IMR-90 (cell line): ENCODE measurements at regions not wholly inside any gene's neighbourhood (a gene's known extent, or its start where the extent isn't known, plus 50 kb on each side); places are given as distances from the start of the nearest gene placed in this dataset.

Experiments
- ATAC-seq: fragments of 200-7000 bp; cut with Tn5 transposase; 2 replicates; pipeline ENCODE4 v1.9.1; 2020; ENCODE audit warnings: low read depth, mild to moderate bottlenecking, moderate library complexity
- BruUV-seq: library from RNA; stranded (reverse); fragments of 400-500 nt; replicated peaks from 2 replicates; lab custom pipeline; 2021; lab: Mats Ljungman, UMichigan
- CTCF ChIA-PET: fragments of 300-600 bp; formaldehyde crosslinking; extraction: SDS; loops from one replicate; lab custom pipeline; 2021; ENCODE audit warnings: antibody characterized with exemption; lab: Yijun Ruan, JAX
- POLR2A ChIA-PET: fragments of 300-600 bp; sonication (Branson Sonifier 250); formaldehyde crosslinking; loops from one replicate; lab custom pipeline; 2022; ENCODE audit warnings: antibody characterized with exemption; ENCODE audit not compliant: unreplicated experiment; lab: Charles Lee
- DNase-seq: peaks from one replicate; pipeline ENCODE4 v3.0.0; 2013
- H2AFZ ChIP-seq: replicated peaks from 2 replicates; pipeline ENCODE3; 2013; ENCODE audit warnings: low read length, mild to moderate bottlenecking; ENCODE audit not compliant: poor library complexity
- H2AK5ac ChIP-seq: 2 replicates; pipeline ENCODE4 v1.6.1; 2013; ENCODE audit warnings: low read depth, low read length, inconsistent platforms
- H2AK9ac ChIP-seq: replicated peaks from 2 replicates; pipeline ENCODE3; 2013; ENCODE audit warnings: mild to moderate bottlenecking, low read depth, low read length, moderate library complexity; ENCODE audit not compliant: poor library complexity
- H2BK120ac ChIP-seq: 2 replicates; pipeline ENCODE4 v1.6.1; 2013; ENCODE audit warnings: low read depth, low read length, inconsistent platforms
- H2BK15ac ChIP-seq: 3 replicates; pipeline ENCODE4 v1.6.1; 2013; ENCODE audit warnings: low read depth, low read length, inconsistent platforms
- H2BK20ac ChIP-seq: 2 replicates; pipeline ENCODE4 v1.6.1; 2013; ENCODE audit warnings: low read depth, mild to moderate bottlenecking, inconsistent platforms, low read length, moderate library complexity
- H2BK5ac ChIP-seq: 2 replicates; pipeline ENCODE4 v1.6.1; 2013; ENCODE audit warnings: mild to moderate bottlenecking, low read depth, low read length, inconsistent platforms; ENCODE audit not compliant: poor library complexity, severe bottlenecking
- H3K14ac ChIP-seq: replicated peaks from 2 replicates; pipeline ENCODE4 v1.6.1; 2013; ENCODE audit warnings: low read depth, low read length, inconsistent platforms
- H3K18ac ChIP-seq: 2 replicates; pipeline ENCODE4 v1.6.1; 2013; ENCODE audit warnings: low read depth, low read length, control low read depth
- H3K23ac ChIP-seq: 2 replicates; pipeline ENCODE4 v1.6.1; 2013; ENCODE audit warnings: low read depth, low read length, inconsistent platforms
- H3K27ac ChIP-seq: 2 replicates; pipeline ENCODE4 v1.5.1; 2013; ENCODE audit warnings: mild to moderate bottlenecking, control low read depth, low read length; ENCODE audit not compliant: insufficient read depth
- H3K27me3 ChIP-seq: 2 replicates; pipeline ENCODE4 v1.6.1; 2013; ENCODE audit warnings: low read length; ENCODE audit not compliant: control insufficient read depth, insufficient read depth
- H3K36me3 ChIP-seq: 2 replicates; pipeline ENCODE4 v1.6.1; 2013; ENCODE audit warnings: low read length, mixed read lengths; ENCODE audit not compliant: control insufficient read depth, insufficient read depth
- H3K4ac ChIP-seq: 2 replicates; pipeline ENCODE4 v1.6.1; 2013; ENCODE audit warnings: low read depth, low read length, inconsistent platforms
- H3K4me1 ChIP-seq: 2 replicates; pipeline ENCODE4 v1.6.1; 2013; ENCODE audit warnings: low read length, mixed read lengths; ENCODE audit not compliant: control insufficient read depth, insufficient read depth
- H3K4me2 ChIP-seq: 2 replicates; pipeline ENCODE4 v1.6.1; 2013; ENCODE audit warnings: low read depth, mild to moderate bottlenecking, control low read depth, low read length, moderate library complexity
- H3K4me3 ChIP-seq: 2 replicates; pipeline ENCODE4 v1.5.1; 2013; ENCODE audit warnings: low read depth, mild to moderate bottlenecking, control low read depth, low read length, moderate library complexity; ENCODE audit not compliant: insufficient read depth
- H3K56ac ChIP-seq: 2 replicates; pipeline ENCODE4 v1.6.1; 2013; ENCODE audit warnings: low read length, inconsistent platforms; ENCODE audit not compliant: insufficient read depth; ENCODE audit errors: extremely low read depth
- H3K79me1 ChIP-seq, 2 experiments: 2 replicates each; pipeline ENCODE4 v1.6.1; 2013; ENCODE audit warnings: low read length in 2 of 2, inconsistent platforms in 1 of 2, low read depth in 1 of 2
- H3K9ac ChIP-seq: 2 replicates; pipeline ENCODE4 v1.6.1; 2013; ENCODE audit warnings: low read depth, low read length, control low read depth
- H3K9me1 ChIP-seq: 2 replicates; pipeline ENCODE4 v1.6.1; 2013; ENCODE audit warnings: low read length, inconsistent platforms; ENCODE audit not compliant: insufficient read depth
- H3K9me3 ChIP-seq: 2 replicates; pipeline ENCODE4 v1.6.1; 2013; ENCODE audit warnings: low read length; ENCODE audit not compliant: control insufficient read depth, insufficient read depth
- H4K20me1 ChIP-seq: 2 replicates; pipeline ENCODE4 v1.6.1; 2013; ENCODE audit warnings: low read length, inconsistent platforms; ENCODE audit not compliant: insufficient read depth
- H4K5ac ChIP-seq: 2 replicates; pipeline ENCODE4 v1.6.1; 2013; ENCODE audit warnings: mild to moderate bottlenecking, low read depth, low read length, control low read depth
- H4K8ac ChIP-seq, 2 experiments: 2 replicates each; pipeline ENCODE4 v1.6.1; 2013; ENCODE audit warnings: low read depth in 2 of 2, low read length in 2 of 2, control low read depth in 1 of 2, inconsistent platforms in 1 of 2
- H4K91ac ChIP-seq: 2 replicates; pipeline ENCODE4 v1.6.1; 2013; ENCODE audit warnings: low read depth, low read length, inconsistent platforms; ENCODE audit not compliant: insufficient read depth
- BHLHE40 ChIP-seq: fragments of 150-350 bp; IDR thresholded peaks from 2 replicates; pipeline ENCODE4 v1.6.1; 2016; ENCODE audit warnings: mild to moderate bottlenecking, low read depth, low read length
- CEBPB ChIP-seq: IDR thresholded peaks from 2 replicates; pipeline ENCODE4 v1.6.1; 2012; ENCODE audit warnings: low read depth, low read length, improper control_type of control experiment
- CHD1 ChIP-seq: IDR thresholded peaks from 2 replicates; pipeline ENCODE4 v1.6.1; 2012; ENCODE audit warnings: low read depth, low read length, improper control_type of control experiment
- CTCF ChIP-seq: conservative IDR thresholded peaks from 2 replicates; pipeline ENCODE4 v1.5.1; 2012; ENCODE audit warnings: mild to moderate bottlenecking, low read depth, low read length, improper control_type of control experiment
- ELK1 ChIP-seq: fragments of 150-350 bp; IDR thresholded peaks from 2 replicates; pipeline ENCODE4 v1.6.1; 2016; ENCODE audit warnings: low read depth, mild to moderate bottlenecking, low read length, moderate library complexity, borderline replicate concordance
- FOS ChIP-seq: fragments of 150-350 bp; IDR thresholded peaks from 2 replicates; pipeline ENCODE4 v1.6.1; 2016; ENCODE audit warnings: low read depth, low read length
- MAFK ChIP-seq: IDR thresholded peaks from 2 replicates; pipeline ENCODE4 v1.6.1; 2012; ENCODE audit warnings: low read depth, low read length, improper control_type of control experiment
- MAZ ChIP-seq: IDR thresholded peaks from 2 replicates; pipeline ENCODE4 v1.6.1; 2012; ENCODE audit warnings: low read depth, mild to moderate bottlenecking, low read length, improper control_type of control experiment, moderate library complexity, borderline replicate concordance
- MXI1 ChIP-seq: IDR thresholded peaks from 2 replicates; pipeline ENCODE4 v1.6.1; 2012; ENCODE audit warnings: low read depth, mild to moderate bottlenecking, low read length, moderate library complexity, borderline replicate concordance
- NFE2L2 ChIP-seq: fragments of 150-350 bp; IDR thresholded peaks from 2 replicates; pipeline ENCODE4 v1.6.1; 2016; ENCODE audit warnings: low read depth, mild to moderate bottlenecking, low read length
- POLR2A ChIP-seq: IDR thresholded peaks from 2 replicates; pipeline ENCODE4 v1.6.1; 2012; ENCODE audit warnings: mild to moderate bottlenecking, low read depth, low read length
- RAD21 ChIP-seq: IDR thresholded peaks from 2 replicates; pipeline ENCODE4 v1.6.1; 2012; ENCODE audit warnings: low read length, improper control_type of control experiment
- RCOR1 ChIP-seq: IDR thresholded peaks from 2 replicates; pipeline ENCODE4 v1.6.1; 2012; ENCODE audit warnings: mild to moderate bottlenecking, low read length, improper control_type of control experiment; ENCODE audit not compliant: insufficient replicate concordance
- RFX5 ChIP-seq: IDR thresholded peaks from 2 replicates; pipeline ENCODE4 v1.8.0; 2012; ENCODE audit warnings: low read depth, mild to moderate bottlenecking, low read length, moderate library complexity
- SMC3 ChIP-seq: fragments of 150-350 bp; IDR thresholded peaks from 2 replicates; pipeline ENCODE4 v1.6.1; 2016; ENCODE audit warnings: low read depth, mild to moderate bottlenecking, antibody characterized with exemption, low read length, moderate library complexity
- USF2 ChIP-seq: fragments of 150-350 bp; IDR thresholded peaks from 2 replicates; pipeline ENCODE4 v1.6.1; 2017; ENCODE audit warnings: mild to moderate bottlenecking, antibody characterized with exemption, low read length, low read depth
- WGBS, 2 experiments: methylation state at CpG; one replicate each; pipeline versions ENCODE4 v1.1.5 to v1.1.7; 2013; ENCODE audit warnings: missing lambda C conversion rate in 2 of 2; ENCODE audit not compliant: insufficient read length in 1 of 2; ENCODE audit errors: extremely low coverage in 2 of 2; 5-methylcytosine and 5-hydroxymethylcytosine counted together
- dilution Hi-C: fragments of 300-500 bp; cut with HindIII; formaldehyde crosslinking; loops from one replicate; pipeline ENCODE4 v1.14.3; 2018; ENCODE audit warnings: low sequenced_read_pairs; ENCODE audit not compliant: unreplicated experiment
- in situ Hi-C: fragments of 300-500 bp; cut with MboI; formaldehyde crosslinking; loops from 3 replicates; pipeline ENCODE4 v1.14.3; 2019; ENCODE audit warnings: low sequenced_read_pairs, inconsistent platforms, mixed read lengths
- intact Hi-C: fragments of 100-400 bp; cut with micrococcal nuclease; formaldehyde crosslinking; loops from 2 replicates; pipeline ENCODE4 v1.10.0; 2022

- Histone ChIP-seq H3K27ac (peak overlapping the region; percentile 4; the same call in 1 of the 2 replicates), H2BK15ac (no peak overlapping the region; the same call in 2 of the 3 replicates), H3K4me2 (peak overlapping the region; percentile 86; the same call in 1 of the 2 replicates), H3K4me1 (peaks cover 7% of the 10 kb centered on the region), H3K36me3 (no peaks in the 10 kb centered on the region), H4K20me1 (no peaks in the 10 kb centered on the region), H3K4ac (no peak overlapping the region), H3K79me1 (no peaks in the 10 kb centered on the region), H2BK120ac (no peak overlapping the region), H2BK20ac (no peak overlapping the region), H4K8ac (peak overlapping the region in 1 of 2 experiments; percentile 51; a peak in 2 of 4 replicates), H2AFZ (no peak overlapping the region), H2AK5ac (no peak overlapping the region), H3K56ac (0 out of 2 replicates have a peak overlapping the region, but pooled peaks have one; percentile 11), H3K18ac (peak overlapping the region; percentile 41; the same call in 1 of the 2 replicates), H3K14ac (no peak overlapping the region), H4K5ac (no peak overlapping the region; the same call in 1 of the 2 replicates), H4K91ac (no peak overlapping the region), H3K9ac (0 out of 2 replicates have a peak overlapping the region, but pooled peaks have one; percentile 3), H2BK5ac (peak overlapping the region; percentile 62), H3K9me1 (no peaks in the 10 kb centered on the region), H3K4me3 (no peak overlapping the region), H3K9me3 (no peaks in the 10 kb centered on the region), H3K27me3 (no peaks in the 10 kb centered on the region), H3K23ac (no peak overlapping the region; the same call in 1 of the 2 replicates), H2AK9ac (no peak overlapping the region)
- ChIA-PET POLR2A (no interaction called here), CTCF (no interaction called here)
- WGBS, 2 experiments = no CpG with 5 or more reads among the region's 2 CpGs
- in situ Hi-C loops = no loop called here
- no peak for DNase-seq
- ATAC-seq = no peak
- no peak for TF ChIP-seq RFX5
- no peak for TF ChIP-seq ELK1
- TF ChIP-seq CEBPB = no peak
- TF ChIP-seq RAD21 = no peak
- no peak for TF ChIP-seq FOS
- no peak for TF ChIP-seq NFE2L2
- TF ChIP-seq CTCF = no peak
- TF ChIP-seq MAZ = no peak
- no peak for TF ChIP-seq BHLHE40
- TF ChIP-seq SMC3 = no peak
- no peak for TF ChIP-seq CHD1
- no peak for TF ChIP-seq RCOR1
- TF ChIP-seq POLR2A = no peak
- TF ChIP-seq USF2 = no peak
- TF ChIP-seq MXI1 = no peak
- no peak for TF ChIP-seq MAFK
- intact Hi-C loops = no loop called here
- no TSS peak for BruUV-seq
- dilution Hi-C loops = no loop called here
These were observed 466.2 kb downstream of the USP25 start for GRCh38 chr21:16196001-16196400.
